T-cell (primary cell): ENCODE measurements at regions not wholly inside any gene's neighbourhood (a gene's known extent, or its start where the extent isn't known, plus 50 kb on each side); places are given as distances from the start of the nearest gene placed in this dataset.

Experiments used
- ATAC-seq, 4 experiments: fragments of 200-7000 bp in 3 of 4; fragments of 150-1000 bp in 1 of 4; cut with Tn5 transposase; replicated peaks in 1 of 4; 1 replicate in 3 of 4; 2 replicates in 1 of 4; pipeline ENCODE4 v1.10.0; 2021; ENCODE audit warnings: moderate library complexity in 3 of 4, mild to moderate bottlenecking in 2 of 4, moderate number of reproducible peaks in 1 of 4
- CTCF ChIA-PET, 2 donors: fragments of 300-600 bp; sonication (Branson Sonifier 250); formaldehyde crosslinking; loops; one replicate each; lab custom pipeline; 2022; ENCODE audit warnings: antibody characterized with exemption in 2 of 2; lab: Charles Lee
- POLR2A ChIA-PET, 2 donors: fragments of 300-600 bp; sonication (Branson Sonifier 250); formaldehyde crosslinking; loops; one replicate each; lab custom pipeline; 2022; ENCODE audit warnings: antibody characterized with exemption in 2 of 2; lab: Charles Lee
- DNase-seq, 35 experiments: peaks; one replicate each; pipeline versions ENCODE4 v3.0.0 to v3.0.0-alpha.2; 2013 to 2023
- H3K27ac ChIP-seq: one replicate; pipeline ENCODE4 v1.5.1; 2013; ENCODE audit warnings: low read length
- H3K27me3 ChIP-seq, 2 experiments: replicated peaks in 1 of 2; 1 replicate in 1 of 2; 2 replicates in 1 of 2; pipeline versions ENCODE4 v1.6.1 to v1.7.0; 2013; ENCODE audit warnings: low read length in 1 of 2, mixed read lengths in 1 of 2; ENCODE audit not compliant: control insufficient read depth in 2 of 2, insufficient read depth in 2 of 2; ENCODE audit errors: extremely low read depth in 1 of 2
- H3K36me3 ChIP-seq, 2 donors: 1 replicate in 1 of 2; 2 replicates in 1 of 2; pipeline versions ENCODE4 v1.6.1 to v1.7.0; 2013; ENCODE audit warnings: low read length in 1 of 2; ENCODE audit not compliant: control insufficient read depth in 2 of 2, insufficient read depth in 1 of 2; ENCODE audit errors: extremely low read depth in 1 of 2
- H3K4me1 ChIP-seq, 2 experiments: 1 replicate in 1 of 2; 2 replicates in 1 of 2; pipeline versions ENCODE4 v1.6.1 to v1.7.0; 2013; ENCODE audit warnings: low read length in 2 of 2, mixed read lengths in 1 of 2; ENCODE audit not compliant: insufficient read depth in 2 of 2, control insufficient read depth in 1 of 2; ENCODE audit errors: extremely low read depth in 1 of 2
- H3K4me3 ChIP-seq, 2 donors: 1 replicate in 1 of 2; 2 replicates in 1 of 2; pipeline versions ENCODE4 v1.5.1 to v1.7.0; 2013; ENCODE audit warnings: mild to moderate bottlenecking in 2 of 2, low read length in 1 of 2, moderate library complexity in 1 of 2; ENCODE audit not compliant: control insufficient read depth in 1 of 2; ENCODE audit errors: extremely low read depth in 1 of 2
- H3K9me3 ChIP-seq: 2 replicates; pipeline ENCODE4 v1.7.0; 2013
- H3K27ac Mint-ChIP-seq, 2 donors: one replicate each; pipeline ENCODE4 v1.8.0; 2020 to 2021; ENCODE audit warnings: mild to moderate bottlenecking in 2 of 2, mixed read lengths in 2 of 2
- H3K27me3 Mint-ChIP-seq, 2 donors: one replicate each; pipeline ENCODE4 v1.8.0; 2021 to 2022; ENCODE audit warnings: mixed read lengths in 2 of 2
- H3K36me3 Mint-ChIP-seq: one replicate; pipeline ENCODE4 v1.8.0; 2021; ENCODE audit warnings: mixed read lengths
- H3K4me1 Mint-ChIP-seq, 3 donors: one replicate each; pipeline ENCODE4 v1.8.0; 2020 to 2022; ENCODE audit warnings: mixed read lengths in 3 of 3, mild to moderate bottlenecking in 1 of 3
- H3K4me3 Mint-ChIP-seq, 3 donors: one replicate each; pipeline ENCODE4 v1.8.0; 2020 to 2022; ENCODE audit warnings: mild to moderate bottlenecking in 3 of 3, mixed read lengths in 3 of 3, moderate library complexity in 3 of 3
- H3K9me3 Mint-ChIP-seq, 3 donors: one replicate each; pipeline ENCODE4 v1.8.0; 2020 to 2022; ENCODE audit warnings: mixed read lengths in 3 of 3
- WGBS: methylation state at CpG from one replicate; pipeline ENCODE4 v1.1.5; 2013; ENCODE audit warnings: missing lambda C conversion rate; ENCODE audit not compliant: insufficient coverage; 5-methylcytosine and 5-hydroxymethylcytosine counted together

GRCh38 chr12:18975933-18976332 is 153.6 kb upstream of the PLEKHA5 start:
- Mint-ChIP-seq H3K9me3 (peaks cover 0 to 12% (median 12%) of the 10 kb centered on the region in 3 donors), H3K27me3 (no peaks in the 10 kb centered on the region), H3K4me1 (no peaks in the 10 kb centered on the region), H3K36me3 (no peaks in the 10 kb centered on the region), H3K27ac (no peak overlapping the region), H3K4me3 (no peak overlapping the region)
- Histone ChIP-seq H3K4me3 (no peak overlapping the region), H3K4me1 (no peaks in the 10 kb centered on the region), H3K27me3 (no peaks in the 10 kb centered on the region), H3K9me3 (no peaks in the 10 kb centered on the region), H3K36me3 (no peaks in the 10 kb centered on the region), H3K27ac (no peak overlapping the region)
- no peak for DNase-seq
- POLR2A ChIA-PET = no interaction called here
- no peak for ATAC-seq
- CTCF ChIA-PET = no interaction called here
- no CpG with 5 or more reads among the region's 3 CpGs for whole genome bisulfite sequencing

- Histone ChIP-seq H3K27ac (no peak overlapping the region), H3K4me1 (no peaks in the 10 kb centered on the region), H3K36me3 (no peaks in the 10 kb centered on the region), H3K9me3 (no peaks in the 10 kb centered on the region), H3K4me3 (no peak overlapping the region), H3K27me3 (no peaks in the 10 kb centered on the region)
- 100% methylated on average over 2 of the region's 5 CpGs for WGBS
- Mint-ChIP-seq H3K27me3 (peaks cover 0 to 3% of the 10 kb centered on the region in 2 donors), H3K4me3 (no peak overlapping the region), H3K9me3 (peaks cover 0 to 15% (median 12%) of the 10 kb centered on the region in 3 donors), H3K4me1 (no peaks in the 10 kb centered on the region), H3K27ac (no peak overlapping the region), H3K36me3 (no peaks in the 10 kb centered on the region)
- ChIA-PET CTCF (no interaction called here), POLR2A (no interaction called here)
- no peak for ATAC-seq
- no peak for DNase-seq
Measured at GRCh38 chr12:18979401-18980126, 150.0 kb upstream of the PLEKHA5 start.

- ChIA-PET CTCF (no interaction called here), POLR2A (no interaction called here)
- Histone ChIP-seq H3K4me1 (no peaks in the 10 kb centered on the region), H3K4me3 (no peak overlapping the region), H3K9me3 (no peaks in the 10 kb centered on the region), H3K27ac (no peak overlapping the region), H3K27me3 (no peaks in the 10 kb centered on the region), H3K36me3 (no peaks in the 10 kb centered on the region)
- DNase-seq (no peak), ATAC-seq (no peak)
- H3K4me1 Mint-ChIP-seq = no peaks in the 10 kb centered on the region
- no peaks in the 10 kb centered on the region for H3K36me3 Mint-ChIP-seq
- peaks cover 0 to 3% of the 10 kb centered on the region in 2 donors for H3K27me3 Mint-ChIP-seq
- H3K27ac Mint-ChIP-seq = no peak overlapping the region
- peaks cover 0 to 11% (median 10%) of the 10 kb centered on the region in 3 donors for H3K9me3 Mint-ChIP-seq
- no peak overlapping the region for H3K4me3 Mint-ChIP-seq
Measured at GRCh38 chr12:18981732-18982131, 147.8 kb upstream of the PLEKHA5 start.

- Mint-ChIP-seq H3K9me3 (peaks cover 0 to 6% (median 5%) of the 10 kb centered on the region in 3 donors), H3K27ac (no peak overlapping the region), H3K4me1 (no peaks in the 10 kb centered on the region), H3K36me3 (no peaks in the 10 kb centered on the region), H3K4me3 (no peak overlapping the region), H3K27me3 (peaks cover 0 to 3% of the 10 kb centered on the region in 2 donors)
- Histone ChIP-seq H3K36me3 (no peaks in the 10 kb centered on the region), H3K27me3 (no peaks in the 10 kb centered on the region), H3K9me3 (no peaks in the 10 kb centered on the region), H3K27ac (no peak overlapping the region), H3K4me1 (no peaks in the 10 kb centered on the region), H3K4me3 (no peak overlapping the region)
- WGBS = 86% methylated on average over 4 of the region's 9 CpGs
- no peak for ATAC-seq
- ChIA-PET CTCF (no interaction called here), POLR2A (no interaction called here)
- no peak for DNase-seq
Measured at GRCh38 chr12:18982226-18982949, 147.1 kb upstream of the PLEKHA5 start.

GRCh38 chr12:18983854-18984253 is 145.7 kb upstream of the PLEKHA5 start:
- H3K4me3 ChIP-seq = no peak overlapping the region
- DNase-seq = no peak
- Mint-ChIP-seq H3K36me3 (no peaks in the 10 kb centered on the region), H3K4me1 (no peaks in the 10 kb centered on the region), H3K9me3 (peaks cover 0 to 3% (median 3%) of the 10 kb centered on the region in 3 donors), H3K27ac (no peak overlapping the region), H3K27me3 (peaks cover 0 to 3% of the 10 kb centered on the region in 2 donors), H3K4me3 (no peak overlapping the region)
- 75% methylated on average over 3 of the region's 3 CpGs for WGBS
- no peaks in the 10 kb centered on the region for H3K4me1 ChIP-seq
- H3K27ac ChIP-seq = no peak overlapping the region
- no peaks in the 10 kb centered on the region for H3K36me3 ChIP-seq
- ChIA-PET POLR2A (no interaction called here), CTCF (no interaction called here)
- H3K9me3 ChIP-seq = no peaks in the 10 kb centered on the region
- no peaks in the 10 kb centered on the region for H3K27me3 ChIP-seq
- no peak for ATAC-seq

- no peak overlapping the region for H3K27ac ChIP-seq
- Mint-ChIP-seq H3K27ac (no peak overlapping the region), H3K4me1 (no peaks in the 10 kb centered on the region), H3K4me3 (no peak overlapping the region), H3K36me3 (no peaks in the 10 kb centered on the region), H3K9me3 (no peaks in the 10 kb centered on the region), H3K27me3 (no peaks in the 10 kb centered on the region)
- no peaks in the 10 kb centered on the region for H3K36me3 ChIP-seq
- no peak overlapping the region for H3K4me3 ChIP-seq
- CTCF ChIA-PET = no interaction called here
- H3K27me3 ChIP-seq = no peaks in the 10 kb centered on the region
- no peaks in the 10 kb centered on the region for H3K4me1 ChIP-seq
- ATAC-seq (no peak), DNase-seq (no peak)
- POLR2A ChIA-PET = no interaction called here
- H3K9me3 ChIP-seq = no peaks in the 10 kb centered on the region
- WGBS = 74% methylated on average over 2 of the region's 2 CpGs
Measured at GRCh38 chr12:18990856-18991255, 138.7 kb upstream of the PLEKHA5 start.
